Right ventricle myocardium superior (tissue), 1 donor: ENCODE measurements at regions not wholly inside any gene's neighbourhood (a gene's known extent, or its start where the extent isn't known, plus 50 kb on each side); places are given as distances from the start of the nearest gene placed in this dataset.

Experiments used
- ATAC-seq: fragments of 200-7000 bp; cut with Tn5 transposase; one replicate; pipeline ENCODE4 v1.9.1; 2020; ENCODE audit warnings: mild to moderate bottlenecking; ENCODE audit not compliant: poor library complexity
- DNase-seq: peaks from one replicate; pipeline ENCODE4 v3.0.0-alpha.2; 2020
- intact Hi-C: fragments of 100-400 bp; cut with DNase I; formaldehyde crosslinking; loops from one replicate; pipeline ENCODE4 v1.11.2; 2022
- donor health status: DM: no; HTN: yes; CAD: no; lungs with severe emphysema.

DNA sequence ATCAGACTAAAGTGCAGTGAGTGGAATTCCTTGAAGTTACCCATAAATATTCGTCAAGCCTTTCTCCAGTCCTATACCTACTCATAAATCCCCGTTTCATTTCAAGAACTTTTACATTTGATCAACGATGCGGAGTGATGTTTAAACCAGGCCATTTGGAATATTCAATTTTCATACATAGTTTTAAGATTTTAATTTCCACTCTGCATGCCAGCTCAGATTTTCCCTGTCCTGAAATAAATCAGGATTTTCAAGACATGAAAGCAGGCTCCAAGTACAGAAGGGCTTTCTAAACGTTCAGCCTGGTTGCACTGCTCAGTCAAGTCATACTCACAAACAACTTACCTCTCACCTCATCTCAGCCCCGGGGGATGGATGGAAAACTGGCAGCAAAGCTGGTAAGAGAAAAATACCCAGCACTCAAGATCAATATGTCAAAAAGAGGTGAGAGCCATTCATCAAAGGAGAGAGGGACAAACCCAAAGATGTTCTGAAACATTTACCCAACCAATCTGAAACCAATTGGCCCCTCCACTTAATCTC is 418.5 kb downstream of the PLPP3 start:
- DNase-seq = no peak
- no peak for ATAC-seq
- intact Hi-C loops = no loop called here

GRCh38 chr1:56156971-56157876 is 422.1 kb downstream of the PLPP3 start:
- DNase-seq (no peak), ATAC-seq (no peak)
- intact Hi-C loops = no loop called here

GRCh38 chr1:56153276-56153675 is 426.1 kb downstream of the PLPP3 start:
- DNase-seq (no peak), ATAC-seq (no peak)
- intact Hi-C loops = no loop called here

DNA sequence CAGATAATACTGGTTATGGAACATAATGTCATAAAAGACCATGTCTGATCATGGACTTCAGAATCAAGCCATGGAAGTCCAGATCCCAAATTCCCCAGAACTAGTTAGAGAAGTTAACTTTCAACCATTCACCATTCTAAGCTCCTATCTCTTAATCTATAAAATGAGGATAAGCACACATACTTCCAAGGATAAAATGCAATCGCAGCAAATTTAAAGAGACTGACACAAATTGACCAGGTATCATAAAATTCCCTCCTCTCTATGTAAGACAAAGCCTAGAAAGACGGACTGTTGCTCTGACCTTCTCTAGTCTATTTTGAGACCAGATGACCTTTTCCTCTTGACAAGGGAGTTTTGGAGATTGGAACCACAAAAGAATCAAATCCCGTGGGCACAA is 426.7 kb downstream of the PLPP3 start:
- ATAC-seq (no peak), DNase-seq (no peak)
- intact Hi-C loops = no loop called here

DNA sequence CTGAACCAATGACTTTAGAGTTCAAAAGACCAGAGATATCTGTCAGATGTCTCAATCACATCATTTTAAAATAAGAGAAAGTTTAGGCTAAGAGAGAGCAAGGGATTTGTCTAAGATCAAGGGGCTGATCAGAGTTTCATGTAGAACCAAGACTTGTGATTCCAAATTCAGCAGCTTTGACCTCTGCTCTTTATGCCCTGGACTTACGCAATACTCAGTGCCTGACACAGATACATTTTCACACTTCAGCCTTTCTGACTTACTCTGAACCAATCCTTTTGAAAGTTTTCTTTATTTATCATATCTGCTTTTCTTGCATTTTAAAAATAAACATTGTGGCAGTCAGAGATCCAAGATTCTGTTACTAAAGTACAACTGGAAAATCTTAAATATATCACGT is 428.0 kb downstream of the PLPP3 start:
- DNase-seq = no peak
- intact Hi-C loops = no loop called here
- ATAC-seq = peak; percentile 30

DNA sequence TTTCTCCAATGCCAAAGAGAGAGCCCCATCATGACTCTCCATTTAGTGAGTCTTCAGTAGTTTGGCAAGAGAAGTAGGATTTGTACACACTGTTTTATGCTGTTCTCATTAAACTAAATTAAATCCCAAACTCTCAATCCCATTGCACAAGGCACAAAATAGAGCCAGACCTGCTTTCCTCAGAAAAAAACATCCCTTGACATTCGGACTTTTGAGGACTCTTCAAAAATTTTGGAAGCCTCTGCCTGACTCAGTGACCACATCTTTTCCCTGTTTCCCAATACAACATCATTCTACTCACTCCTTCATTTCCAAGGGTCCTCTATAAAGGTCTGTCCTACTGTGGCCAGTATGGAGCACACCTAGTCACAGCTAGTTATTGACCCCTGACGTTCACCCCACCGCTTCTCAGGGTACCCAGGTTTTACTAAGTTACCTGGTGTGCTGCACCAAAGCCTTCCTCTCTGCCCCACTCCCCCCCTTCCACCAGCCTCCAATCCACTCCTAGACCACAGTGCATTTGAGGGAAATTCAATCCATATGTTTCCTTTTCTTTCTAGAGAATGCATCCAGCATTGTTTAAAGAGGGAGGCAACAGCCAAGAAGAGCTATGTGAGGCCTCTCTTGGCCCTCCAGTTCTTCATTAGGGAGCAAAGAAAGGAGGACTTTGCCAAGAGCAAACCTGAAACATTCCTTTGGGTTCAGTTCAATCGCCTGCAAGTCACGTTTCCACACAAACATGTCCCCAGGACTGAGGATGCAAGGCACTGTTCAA is 428.7 kb downstream of the PLPP3 start:
- intact Hi-C loops = no loop called here
- ATAC-seq (peak; percentile 77), DNase-seq (no peak)

DNA sequence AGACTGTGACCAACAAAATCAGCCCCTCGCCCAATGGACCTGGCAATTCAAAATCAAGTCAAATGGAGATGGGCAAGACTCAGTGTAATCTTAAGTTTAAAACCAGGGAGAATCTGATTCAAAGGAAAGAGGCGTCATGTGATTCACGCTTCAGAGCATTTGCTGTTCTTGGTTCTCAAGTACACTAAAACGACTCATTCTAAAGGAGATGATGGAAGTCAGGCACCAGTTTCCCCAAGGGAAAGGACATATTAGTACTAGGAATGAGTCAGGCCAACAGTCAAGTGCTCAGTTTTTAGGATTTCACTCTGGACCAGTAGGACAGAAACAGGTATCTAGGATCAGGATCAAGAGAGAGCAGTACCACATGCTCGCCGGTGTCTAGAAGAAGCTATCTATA is 429.6 kb downstream of the PLPP3 start:
- ATAC-seq (no peak), DNase-seq (no peak)
- intact Hi-C loops = no loop called here

- intact Hi-C loops = no loop called here
- ATAC-seq (no peak), DNase-seq (no peak)
Observed at GRCh38 chr1:56148326-56149193, 430.8 kb downstream of the PLPP3 start.

DNA sequence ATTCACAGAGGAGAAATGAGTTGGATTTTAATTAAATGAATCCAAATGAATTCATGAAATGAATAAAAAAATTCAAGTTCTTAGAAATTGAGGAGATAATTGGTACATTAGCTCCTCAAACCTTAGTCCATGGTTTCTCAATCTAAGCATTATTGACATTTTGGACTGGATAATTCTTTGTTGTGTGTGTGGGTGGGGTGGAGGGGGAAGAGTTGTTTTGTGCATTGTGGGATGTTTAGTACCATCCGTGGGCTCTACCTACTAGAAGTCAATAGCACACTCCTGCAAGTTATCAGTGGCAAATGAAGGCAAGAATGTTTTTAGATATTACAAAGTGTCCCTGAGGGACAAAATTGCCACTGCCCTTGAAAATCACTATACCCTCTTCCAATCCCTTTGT is 431.9 kb downstream of the PLPP3 start:
- intact Hi-C loops = no loop called here
- no peak for DNase-seq
- no peak for ATAC-seq

- intact Hi-C loops = no loop called here
- DNase-seq (no peak), ATAC-seq (peak; percentile 53)
Observed at GRCh38 chr1:56147034-56147433, 432.3 kb downstream of the PLPP3 start.

GRCh38 chr1:56146449-56146848 is 432.9 kb downstream of the PLPP3 start:
- ATAC-seq = peak; percentile 59
- intact Hi-C loops = no loop called here
- DNase-seq = no peak

DNA sequence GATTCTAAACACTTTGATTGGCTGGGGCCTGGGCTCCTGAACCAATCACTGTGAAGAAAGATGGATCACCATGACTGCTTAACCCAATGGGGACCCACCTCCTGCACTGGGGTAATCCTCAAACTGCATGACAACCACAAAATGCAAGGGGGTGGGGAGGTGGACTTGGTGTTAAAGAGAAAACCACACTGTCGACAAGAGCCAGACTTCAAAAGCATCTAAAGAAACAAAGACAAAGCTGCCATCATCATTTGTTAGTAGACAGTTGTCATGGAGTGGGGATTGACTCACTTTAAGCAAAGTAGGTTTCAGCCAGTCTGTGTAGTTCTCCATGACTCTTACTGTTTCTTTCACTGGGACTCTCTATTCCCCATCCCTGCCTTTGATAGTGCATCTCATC is 433.8 kb downstream of the PLPP3 start:
- intact Hi-C loops = no loop called here
- DNase-seq (no peak), ATAC-seq (no peak)

DNA sequence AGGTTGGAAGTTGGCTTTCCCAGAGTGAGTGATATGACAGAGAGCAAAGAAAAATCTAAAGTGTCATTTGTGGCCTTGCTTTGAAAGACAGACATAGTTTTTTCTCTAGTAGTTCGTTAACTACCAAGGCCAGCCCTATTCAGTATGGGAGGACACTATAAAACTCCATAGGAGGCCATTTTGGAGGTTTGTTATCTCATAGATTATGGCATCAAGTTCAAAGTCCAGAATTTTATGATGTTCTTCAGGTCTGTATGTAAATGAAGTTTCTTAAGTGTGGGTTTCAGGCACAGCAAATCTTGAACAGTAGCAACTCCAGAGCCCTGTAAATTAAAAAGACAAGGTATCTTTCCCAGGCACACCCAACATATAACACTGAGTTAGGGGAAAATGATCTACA is 437.1 kb downstream of the PLPP3 start:
- intact Hi-C loops = no loop called here
- no peak for ATAC-seq
- DNase-seq = no peak

GRCh38 chr1:56139836-56140235 is 439.5 kb downstream of the PLPP3 start:
- intact Hi-C loops = no loop called here
- ATAC-seq (no peak), DNase-seq (no peak)

DNA sequence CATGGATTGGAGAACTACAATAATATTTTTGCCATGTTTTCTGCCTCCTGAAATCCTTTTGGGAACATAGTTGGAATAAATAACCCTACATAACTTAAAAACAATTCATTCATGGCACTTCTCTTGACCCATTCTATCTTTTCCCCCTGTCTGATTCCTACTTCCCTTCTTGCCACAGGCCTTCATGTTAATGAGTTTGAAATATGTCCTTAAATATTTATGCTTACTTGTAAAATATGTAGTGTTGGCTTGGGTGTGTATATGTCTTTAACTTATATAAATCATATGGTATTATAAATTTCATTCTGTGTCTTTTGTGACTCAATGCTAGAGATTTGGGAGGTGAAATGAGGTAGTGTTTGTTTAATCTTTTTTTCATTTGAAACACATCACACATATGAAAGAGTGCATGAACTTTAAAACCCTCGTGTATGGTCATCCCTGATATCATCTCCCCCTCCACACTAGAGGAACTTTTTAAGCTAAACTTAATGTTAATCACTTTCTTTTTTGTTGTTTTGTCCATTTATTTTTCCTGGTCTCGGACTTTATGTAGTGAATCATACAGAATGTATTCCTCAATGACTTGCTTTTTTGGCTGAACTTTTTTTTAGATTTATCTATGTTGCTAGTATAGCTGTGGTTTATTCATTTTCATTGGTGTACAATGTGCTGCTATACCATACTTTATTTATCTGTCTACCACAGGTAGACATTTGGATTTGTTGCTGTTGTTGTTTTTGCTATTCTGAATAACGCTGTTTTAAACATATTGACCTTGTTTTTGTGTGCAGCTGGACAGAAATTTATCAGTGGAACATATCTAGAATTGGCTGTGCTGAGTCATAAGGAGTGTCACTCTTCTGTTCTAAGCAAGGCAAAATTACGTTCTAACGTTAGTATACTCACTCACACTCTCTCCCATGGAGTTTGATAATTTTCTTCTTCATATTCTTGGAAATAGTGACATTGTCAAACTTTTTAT is 441.6 kb downstream of the PLPP3 start:
- ATAC-seq (no peak), DNase-seq (no peak)
- intact Hi-C loops = no loop called here

- intact Hi-C loops = no loop called here
- DNase-seq (no peak), ATAC-seq (no peak)
Observed at GRCh38 chr1:56137090-56137489, 442.3 kb downstream of the PLPP3 start.

GRCh38 chr1:56135864-56136147 is 443.6 kb downstream of the PLPP3 start:
- intact Hi-C loops = no loop called here
- ATAC-seq = no peak
- DNase-seq = no peak
